NCI-H69 (cell line): ENCODE measurements at regions not wholly inside any gene's neighbourhood (a gene's known extent, or its start where the extent isn't known, plus 50 kb on each side); places are given as distances from the start of the nearest gene placed in this dataset.
"Not testable (repeated sequence)": the region's sequence is repeated elsewhere in the genome, so short reads cannot be mapped to it uniquely, and the experiment has no call there.

Source experiments
- DNase-seq: peaks from one replicate; lab custom pipeline; 2025; lab: John Stamatoyannopoulos, UW

GRCh38 chr1:208465786-208466590 is 221.8 kb upstream of the PLXNA2 start:
- peak; percentile 6 for DNase-seq

DNA sequence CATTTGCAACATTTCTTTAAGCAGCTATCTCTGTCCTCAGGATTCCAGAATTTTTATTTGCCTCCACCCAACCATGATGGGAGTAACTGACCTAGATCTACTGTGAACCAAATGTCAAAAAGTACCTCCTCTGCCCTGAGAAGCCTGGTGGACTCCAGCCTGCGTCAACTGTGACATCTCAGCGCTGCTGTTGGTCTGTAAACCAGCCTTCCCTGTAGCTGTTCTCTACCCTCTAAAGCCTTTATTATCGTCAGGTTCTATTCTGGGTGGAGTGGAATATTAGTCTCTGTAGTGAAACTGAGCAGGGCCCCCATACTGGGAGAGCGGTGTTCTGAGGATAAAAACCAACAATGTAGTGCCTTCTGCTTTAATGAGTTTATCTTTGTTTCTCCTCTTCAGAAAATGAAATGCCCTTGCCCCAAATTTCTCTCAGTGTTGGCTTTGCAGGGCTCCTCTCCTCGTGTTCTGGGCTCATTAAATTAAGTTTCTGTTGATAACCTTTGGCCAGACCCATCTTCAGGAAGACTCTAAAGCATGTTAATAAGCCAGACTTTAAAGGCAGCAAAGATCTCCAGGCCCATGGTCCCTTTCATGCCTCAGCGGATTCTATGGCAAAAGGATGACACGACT is 223.1 kb upstream of the PLXNA2 start:
- DNase-seq, result no peak

GRCh38 chr1:208475449-208475848 is 231.3 kb upstream of the PLXNA2 start:
- DNase-seq, result peak; percentile 32

GRCh38 chr1:208475951-208476845 is 232.0 kb upstream of the PLXNA2 start:
- DNase-seq, result peak; percentile 13

GRCh38 chr1:208476846-208477170 is 232.6 kb upstream of the PLXNA2 start:
- peak; percentile 61 for DNase-seq

DNA sequence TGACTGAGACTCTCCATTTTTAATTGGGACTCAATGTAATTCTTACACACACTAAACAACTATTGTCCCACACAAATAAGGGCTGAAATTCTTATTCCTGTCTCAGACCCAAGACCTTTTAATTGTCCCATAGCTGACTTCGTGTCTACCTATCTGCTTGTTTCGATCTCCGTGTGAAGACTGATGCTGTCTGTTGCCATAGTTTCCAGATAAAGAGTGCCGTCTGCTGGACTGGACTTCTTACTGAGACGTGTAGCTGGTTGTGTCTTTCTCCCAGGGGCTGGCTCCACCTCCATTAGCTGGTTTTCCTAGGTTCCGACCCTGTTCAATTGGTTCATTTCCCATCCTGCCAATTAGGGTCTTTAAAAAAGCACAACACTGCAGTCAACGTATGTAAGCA is 235.3 kb upstream of the PLXNA2 start:
- DNase-seq, result no peak

- DNase-seq, result no peak
Measured at GRCh38 chr1:208485512-208485911, 241.3 kb upstream of the PLXNA2 start.

GRCh38 chr1:208486677-208487076 is 242.5 kb upstream of the PLXNA2 start:
- DNase-seq, result no peak

DNA sequence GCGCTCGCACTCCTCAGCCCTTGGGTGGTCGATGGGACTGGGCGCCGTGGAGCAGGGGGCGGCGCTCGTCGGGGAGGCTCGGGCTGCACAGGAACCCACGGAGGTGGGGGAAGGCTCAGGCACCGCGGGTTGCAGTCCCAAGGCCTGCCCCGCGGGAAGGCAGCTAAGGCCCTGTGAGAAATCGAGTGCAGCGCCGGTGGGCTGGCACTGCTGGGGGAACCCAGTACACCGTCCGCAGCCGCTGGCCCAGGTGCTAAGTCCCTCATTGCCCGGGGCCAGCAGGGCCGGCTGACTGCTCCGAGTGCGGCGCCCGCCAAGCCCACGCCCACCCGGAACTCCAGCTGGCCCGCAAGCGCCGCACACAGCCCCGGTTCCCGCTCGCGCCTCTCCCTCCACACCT is 244.2 kb upstream of the PLXNA2 start:
- DNase-seq, result not testable (repeated sequence)

- DNase-seq, result no peak
Measured at GRCh38 chr1:208496467-208497371, 252.5 kb upstream of the PLXNA2 start.

- peak; percentile 29 for DNase-seq
Measured at GRCh38 chr1:208497866-208498541, 253.8 kb upstream of the PLXNA2 start.

- DNase-seq, result peak; percentile 5
Measured at GRCh38 chr1:208499026-208499425, 254.8 kb upstream of the PLXNA2 start.

- DNase-seq, result no peak
Measured at GRCh38 chr1:208499601-208500000, 255.4 kb upstream of the PLXNA2 start.

DNA sequence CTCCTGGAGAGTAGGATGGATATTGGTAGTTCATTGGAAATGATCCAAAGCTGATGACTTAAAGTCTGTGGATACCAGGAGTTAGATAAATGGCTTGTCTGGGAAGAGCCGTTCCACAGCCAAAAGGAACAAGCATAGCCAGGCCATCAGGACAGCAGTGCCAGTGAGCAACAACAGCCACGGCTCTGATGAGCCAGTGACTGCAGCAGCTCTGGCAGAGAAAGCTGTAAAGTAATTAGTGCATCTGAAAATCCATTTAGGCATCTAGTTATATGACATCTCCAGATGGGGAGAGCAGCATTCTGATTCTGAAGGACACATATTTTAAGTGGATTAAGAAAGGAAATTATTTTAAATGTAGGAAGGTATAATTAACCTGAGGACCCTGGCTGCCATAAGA is 256.2 kb upstream of the PLXNA2 start:
- DNase-seq, result peak; percentile 98

DNA sequence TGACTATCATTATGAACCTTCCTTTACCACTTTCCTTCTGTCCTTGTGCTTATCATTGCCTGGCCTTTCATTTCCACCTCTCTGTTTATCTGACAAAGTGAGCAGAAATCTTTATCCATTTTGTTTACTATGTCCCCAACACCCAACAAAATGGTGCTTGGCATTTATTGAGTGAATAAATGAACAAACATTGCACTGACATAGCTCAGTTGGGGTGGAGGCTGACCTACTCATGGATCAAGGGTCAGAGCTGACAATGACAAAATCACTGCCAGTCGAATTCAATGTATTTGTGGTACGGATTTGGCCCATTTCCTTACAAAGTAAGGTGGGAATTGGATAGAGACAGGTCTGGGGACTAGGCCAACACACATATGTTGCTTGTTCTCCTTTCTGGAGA is 257.4 kb upstream of the PLXNA2 start:
- peak; percentile 7 for DNase-seq

DNA sequence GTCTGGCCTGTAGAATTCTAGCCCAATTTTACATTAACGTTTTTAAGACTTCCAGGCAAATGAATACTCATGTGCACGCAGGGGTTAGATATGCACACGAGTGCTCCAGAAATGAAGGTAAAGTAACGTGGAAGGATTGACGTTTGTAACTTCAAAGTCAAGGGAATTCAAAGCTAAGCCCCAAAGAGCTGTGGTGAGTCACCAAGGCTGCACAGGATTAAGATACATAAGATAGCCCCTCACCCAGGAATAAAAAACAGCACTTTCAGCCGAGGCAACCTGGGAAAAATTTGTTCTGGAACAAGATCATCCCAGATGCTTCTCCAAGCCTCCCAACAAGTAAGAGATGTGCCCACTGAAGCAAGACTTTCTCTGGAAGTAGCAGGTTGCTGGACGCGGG is 259.6 kb upstream of the PLXNA2 start:
- DNase-seq, result no peak

DNA sequence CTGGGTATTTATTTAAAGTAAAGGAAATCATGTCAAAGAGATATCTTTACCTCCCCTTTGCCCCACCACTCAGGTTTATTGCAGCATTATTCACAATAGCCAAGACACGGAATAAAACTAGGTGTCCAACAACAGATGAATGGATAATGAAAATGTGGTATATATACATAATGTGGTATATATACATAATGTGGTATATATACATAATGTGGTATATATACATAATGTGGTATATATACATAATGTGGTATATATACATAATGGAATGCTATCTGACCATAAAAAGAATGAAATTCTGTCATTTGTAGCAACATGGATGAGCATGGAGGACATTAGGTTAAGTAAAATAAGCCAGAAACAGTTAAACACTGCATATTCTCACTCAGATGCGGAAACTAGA is 262.6 kb upstream of the PLXNA2 start:
- DNase-seq, result no peak

DNA sequence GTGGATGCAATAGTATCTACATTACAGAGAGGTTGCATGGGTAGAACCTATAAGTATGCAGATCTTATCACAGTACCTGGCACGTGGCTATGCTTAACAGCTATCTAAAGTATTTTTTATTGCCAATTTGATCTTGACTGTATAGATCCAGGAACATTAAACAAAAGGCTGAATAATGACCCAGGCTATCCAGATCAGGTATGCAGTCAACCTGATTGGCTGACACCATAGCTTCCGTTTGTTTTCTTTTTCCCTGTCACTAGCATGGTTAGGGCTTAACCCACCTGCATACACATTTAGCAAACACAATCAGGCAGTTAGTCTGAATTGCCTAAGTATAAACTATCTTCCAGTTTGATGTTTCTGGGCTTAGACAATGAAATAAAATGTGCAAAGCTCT is 264.9 kb upstream of the PLXNA2 start:
- DNase-seq, result no peak

DNA sequence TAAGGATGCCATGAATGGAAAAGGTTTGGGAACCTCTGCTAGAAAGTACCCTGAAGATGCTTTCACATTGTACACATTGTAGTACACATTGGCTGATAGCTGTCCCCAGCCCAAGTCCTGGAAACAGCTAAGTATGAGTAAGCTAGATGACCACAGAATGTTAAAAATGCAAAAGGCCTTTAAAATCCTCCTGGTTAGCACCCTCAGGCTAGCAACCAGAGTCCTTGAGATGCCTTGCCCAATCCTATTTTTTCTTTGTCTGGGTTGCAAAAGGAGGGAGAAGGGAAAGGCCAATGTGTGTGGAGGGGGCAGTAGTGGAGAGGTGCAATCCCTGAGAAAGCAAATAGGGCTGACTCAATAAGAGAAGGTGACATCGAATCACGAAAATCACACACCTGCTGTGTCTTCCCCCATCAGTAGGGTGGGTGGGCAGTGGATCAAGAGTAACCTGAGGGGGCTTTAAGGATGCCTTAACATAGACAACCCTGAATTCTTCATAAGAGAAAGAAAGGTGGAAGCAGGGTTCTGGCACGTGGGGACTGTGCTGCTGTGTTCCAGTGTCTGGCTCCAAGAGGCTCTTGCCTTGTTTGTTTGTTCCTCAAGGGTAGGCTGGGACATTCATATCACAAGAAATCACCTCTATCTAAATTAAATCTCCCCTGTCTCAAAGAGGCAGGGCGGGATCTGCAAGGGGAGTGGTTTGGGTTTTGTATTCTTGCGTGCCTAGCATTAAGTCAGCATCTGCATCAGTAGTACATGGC is 266.2 kb upstream of the PLXNA2 start:
- DNase-seq, result no peak

DNA sequence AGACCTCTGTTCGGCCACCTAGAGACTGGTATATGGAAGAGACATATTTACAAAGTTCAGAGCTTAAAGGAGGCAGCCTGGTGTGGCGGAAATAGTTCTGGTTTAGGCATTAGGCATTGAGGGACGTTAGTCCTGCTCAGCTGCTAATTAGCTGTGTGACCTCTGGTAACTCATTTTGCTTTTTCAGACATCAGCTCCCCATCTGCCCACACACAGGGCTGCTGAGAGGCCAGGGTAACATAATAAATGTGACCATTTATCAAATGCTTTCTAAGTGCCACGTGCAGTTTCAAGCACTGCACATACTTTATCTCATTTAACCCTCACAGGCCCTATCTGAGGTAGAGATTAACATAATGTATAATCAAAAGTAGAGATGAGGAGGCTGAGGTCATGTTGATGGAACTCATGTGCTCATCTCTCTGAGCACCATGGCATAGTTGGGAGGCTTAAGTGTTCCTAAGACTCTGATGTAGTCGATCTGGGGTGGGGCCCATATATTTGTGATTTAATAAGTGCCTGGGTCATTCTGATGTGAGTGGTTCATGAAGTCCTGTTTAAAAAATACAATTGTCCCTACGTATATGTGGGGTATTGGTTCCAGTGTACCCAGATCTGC is 267.2 kb upstream of the PLXNA2 start:
- no peak for DNase-seq
